Astrocyte (in vitro differentiated cells and primary cell): ENCODE measurements at regions not wholly inside any gene's neighbourhood (a gene's known extent, or its start where the extent isn't known, plus 50 kb on each side); places are given as distances from the start of the nearest gene placed in this dataset.
"Not testable (repeated sequence)": the region's sequence is repeated elsewhere in the genome, so short reads cannot be mapped to it uniquely, and the experiment has no call there.

Experiments used
- DNase-seq: peaks from one replicate; pipeline ENCODE4 v3.0.0-alpha.2; 2010; ENCODE audit warnings: low read depth
- FAIRE-seq: peaks from 2 replicates; lab custom pipeline; 2011; peaks lifted over from hg19 to GRCh38; lab: Jason Lieb, UNC
- H2AFZ ChIP-seq: 2 replicates; pipeline ENCODE4 v1.6.0; 2012; ENCODE audit warnings: low read depth, low read length, inconsistent platforms
- H3K27ac ChIP-seq: 2 replicates; pipeline ENCODE4 v1.5.1; 2011; ENCODE audit warnings: low read depth, low read length, inconsistent platforms
- H3K27me3 ChIP-seq: 2 replicates; pipeline ENCODE4 v1.6.0; 2011; ENCODE audit warnings: low read length, inconsistent platforms; ENCODE audit not compliant: insufficient read depth
- H3K36me3 ChIP-seq: 2 replicates; pipeline ENCODE4 v1.5.1; 2011; ENCODE audit warnings: low read length, inconsistent platforms; ENCODE audit not compliant: insufficient read depth
- H3K4me1 ChIP-seq: 2 replicates; pipeline ENCODE4 v1.5.1; 2011; ENCODE audit warnings: low read length, inconsistent platforms; ENCODE audit not compliant: insufficient read depth
- H3K4me2 ChIP-seq: 2 replicates; pipeline ENCODE4 v1.6.0; 2012; ENCODE audit warnings: low read length, inconsistent platforms
- H3K4me3 ChIP-seq: 2 replicates; pipeline ENCODE4 v1.5.1; 2011; ENCODE audit warnings: low read depth, mild to moderate bottlenecking, low read length, inconsistent platforms; ENCODE audit not compliant: insufficient read depth
- H3K79me2 ChIP-seq: 2 replicates; pipeline ENCODE4 v1.6.0; 2012; ENCODE audit warnings: mild to moderate bottlenecking, low read length, inconsistent platforms; ENCODE audit not compliant: insufficient read depth
- H3K9ac ChIP-seq: 2 replicates; pipeline ENCODE4 v1.6.0; 2012; ENCODE audit warnings: mild to moderate bottlenecking, low read length, inconsistent platforms
- H3K9me3 ChIP-seq: 2 replicates; pipeline ENCODE4 v1.5.1; 2012; ENCODE audit warnings: low read depth, mild to moderate bottlenecking, low read length, inconsistent platforms; ENCODE audit not compliant: insufficient read depth
- H4K20me1 ChIP-seq: 2 replicates; pipeline ENCODE4 v1.6.0; 2012; ENCODE audit warnings: low read length, inconsistent platforms; ENCODE audit not compliant: insufficient read depth
- H3K27ac Mint-ChIP-seq: one replicate; pipeline ENCODE4 v1.8.0; 2021; ENCODE audit warnings: mild to moderate bottlenecking, mixed read lengths; ENCODE audit not compliant: unreplicated experiment
- H3K27me3 Mint-ChIP-seq: one replicate; pipeline ENCODE4 v1.8.0; 2021; ENCODE audit warnings: low read depth, mixed read lengths; ENCODE audit not compliant: unreplicated experiment
- H3K36me3 Mint-ChIP-seq: one replicate; pipeline ENCODE4 v1.8.0; 2021; ENCODE audit warnings: low read depth, mixed read lengths; ENCODE audit not compliant: unreplicated experiment
- H3K4me1 Mint-ChIP-seq: one replicate; pipeline ENCODE4 v1.8.0; 2021; ENCODE audit warnings: low read depth, mixed read lengths; ENCODE audit not compliant: unreplicated experiment
- H3K4me3 Mint-ChIP-seq: one replicate; pipeline ENCODE4 v1.8.0; 2021; ENCODE audit warnings: mild to moderate bottlenecking, moderate library complexity, mixed read lengths; ENCODE audit not compliant: unreplicated experiment
- H3K9me3 Mint-ChIP-seq: one replicate; pipeline ENCODE4 v1.8.0; 2021; ENCODE audit warnings: mild to moderate bottlenecking, mixed read lengths; ENCODE audit not compliant: unreplicated experiment
- CTCF ChIP-seq: IDR thresholded peaks from 2 replicates; pipeline ENCODE4 v1.5.1; 2011; ENCODE audit warnings: low read depth, mild to moderate bottlenecking, inconsistent platforms, low read length, moderate library complexity; ENCODE audit not compliant: insufficient read depth
- EZH2 ChIP-seq: IDR thresholded peaks from 2 replicates; pipeline ENCODE4 v1.6.1; 2012; ENCODE audit warnings: mild to moderate bottlenecking, low read length, inconsistent platforms; ENCODE audit not compliant: insufficient read depth

GRCh38 chr2:176923205-176923604 is 289.4 kb upstream of the HNRNPA3 start:
- H4K20me1 ChIP-seq: no peaks in the 10 kb centered on the region
- Mint-ChIP-seq H3K27ac (no peak overlapping the region), H3K36me3 (no peaks in the 10 kb centered on the region), H3K9me3 (no peaks in the 10 kb centered on the region), H3K4me1 (no peaks in the 10 kb centered on the region), H3K27me3 (no peaks in the 10 kb centered on the region), H3K4me3 (no peak overlapping the region)
- TF ChIP-seq EZH2 (no peak), CTCF (no peak)
- H3K27ac ChIP-seq: no peak overlapping the region
- H2AFZ ChIP-seq: no peak overlapping the region
- H3K4me1 ChIP-seq: no peaks in the 10 kb centered on the region
- H3K4me2 ChIP-seq: no peak overlapping the region
- H3K79me2 ChIP-seq: no peaks in the 10 kb centered on the region
- DNase-seq (no peak), FAIRE-seq (no peak)
- H3K36me3 ChIP-seq: no peaks in the 10 kb centered on the region
- no peaks in the 10 kb centered on the region for H3K9me3 ChIP-seq
- no peak overlapping the region for H3K4me3 ChIP-seq
- H3K9ac ChIP-seq: no peak overlapping the region
- H3K27me3 ChIP-seq: no peaks in the 10 kb centered on the region

DNA sequence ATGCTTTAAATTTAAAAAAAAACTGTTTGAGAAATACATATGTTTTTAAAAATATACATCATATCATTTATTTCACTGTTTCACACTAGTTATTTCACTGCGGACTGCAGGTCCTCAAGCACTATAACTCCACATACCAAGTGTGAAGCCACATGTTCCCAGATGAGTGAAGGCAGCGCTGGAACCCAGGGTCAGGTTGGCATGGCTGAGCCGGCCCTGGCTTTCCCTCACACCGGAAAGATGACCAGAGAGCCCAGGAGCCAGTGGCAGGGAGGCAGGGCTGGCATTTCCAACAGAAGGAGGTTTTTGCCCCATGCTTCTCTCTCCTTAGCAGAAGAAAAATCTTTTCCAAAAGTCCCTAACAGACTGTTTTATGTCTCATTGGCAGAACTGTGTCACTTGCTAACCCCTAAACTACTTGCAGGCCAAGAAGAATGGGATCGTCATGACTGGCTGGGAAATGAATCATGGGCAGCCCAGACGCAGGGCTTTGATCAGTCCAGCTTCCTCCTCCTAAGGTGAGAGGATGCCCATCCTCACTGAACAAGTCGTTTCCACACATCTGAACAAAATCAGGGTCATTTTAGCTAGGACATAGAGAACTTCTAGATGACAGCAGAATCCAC is 287.6 kb upstream of the HNRNPA3 start:
- no peak overlapping the region for H2AFZ ChIP-seq
- no peaks in the 10 kb centered on the region for H3K4me1 ChIP-seq
- no peaks in the 10 kb centered on the region for H3K9me3 ChIP-seq
- DNase-seq (no peak), FAIRE-seq (no peak)
- H4K20me1 ChIP-seq: no peaks in the 10 kb centered on the region
- H3K4me3 Mint-ChIP-seq: no peak overlapping the region
- H3K27me3 Mint-ChIP-seq: no peaks in the 10 kb centered on the region
- TF ChIP-seq CTCF (no peak), EZH2 (no peak)
- no peak overlapping the region for H3K27ac ChIP-seq
- H3K27ac Mint-ChIP-seq: no peak overlapping the region
- no peaks in the 10 kb centered on the region for H3K36me3 ChIP-seq
- no peaks in the 10 kb centered on the region for H3K79me2 ChIP-seq
- no peaks in the 10 kb centered on the region for H3K27me3 ChIP-seq
- H3K4me2 ChIP-seq: no peak overlapping the region
- H3K4me3 ChIP-seq: no peak overlapping the region
- H3K9ac ChIP-seq: no peak overlapping the region
- no peaks in the 10 kb centered on the region for H3K4me1 Mint-ChIP-seq
- H3K36me3 Mint-ChIP-seq: no peaks in the 10 kb centered on the region
- H3K9me3 Mint-ChIP-seq: no peaks in the 10 kb centered on the region

DNA sequence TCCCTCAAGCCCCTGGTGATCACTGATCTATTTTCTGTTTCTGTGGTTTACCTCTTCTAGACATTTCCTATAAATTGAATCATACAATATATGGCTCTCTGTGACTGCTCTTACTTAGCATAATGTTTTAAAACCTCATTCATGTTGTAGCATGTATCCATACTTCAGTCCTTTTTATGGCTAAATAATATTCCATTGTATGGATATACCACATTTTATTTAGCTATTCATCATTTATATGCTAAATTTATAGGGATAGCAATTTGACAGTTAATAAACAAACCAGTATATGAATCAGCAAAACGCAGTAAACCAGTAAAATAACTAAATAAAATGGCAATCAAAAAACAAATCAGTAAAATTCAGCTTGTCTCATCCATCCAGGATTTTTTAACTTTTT is 286.1 kb upstream of the HNRNPA3 start:
- FAIRE-seq: no peak
- no peaks in the 10 kb centered on the region for H3K79me2 ChIP-seq
- H2AFZ ChIP-seq: no peak overlapping the region
- no peaks in the 10 kb centered on the region for H3K4me1 ChIP-seq
- no peak for DNase-seq
- no peak overlapping the region for H3K4me3 ChIP-seq
- H3K9me3 ChIP-seq: no peaks in the 10 kb centered on the region
- no peaks in the 10 kb centered on the region for H3K27me3 ChIP-seq
- Mint-ChIP-seq H3K27me3 (no peaks in the 10 kb centered on the region), H3K4me1 (peaks cover 2% of the 10 kb centered on the region), H3K4me3 (no peak overlapping the region), H3K36me3 (no peaks in the 10 kb centered on the region), H3K9me3 (no peaks in the 10 kb centered on the region), H3K27ac (no peak overlapping the region)
- no peak overlapping the region for H3K4me2 ChIP-seq
- no peak overlapping the region for H3K9ac ChIP-seq
- H4K20me1 ChIP-seq: no peaks in the 10 kb centered on the region
- no peaks in the 10 kb centered on the region for H3K36me3 ChIP-seq
- TF ChIP-seq EZH2 (no peak), CTCF (no peak)
- no peak overlapping the region for H3K27ac ChIP-seq

DNA sequence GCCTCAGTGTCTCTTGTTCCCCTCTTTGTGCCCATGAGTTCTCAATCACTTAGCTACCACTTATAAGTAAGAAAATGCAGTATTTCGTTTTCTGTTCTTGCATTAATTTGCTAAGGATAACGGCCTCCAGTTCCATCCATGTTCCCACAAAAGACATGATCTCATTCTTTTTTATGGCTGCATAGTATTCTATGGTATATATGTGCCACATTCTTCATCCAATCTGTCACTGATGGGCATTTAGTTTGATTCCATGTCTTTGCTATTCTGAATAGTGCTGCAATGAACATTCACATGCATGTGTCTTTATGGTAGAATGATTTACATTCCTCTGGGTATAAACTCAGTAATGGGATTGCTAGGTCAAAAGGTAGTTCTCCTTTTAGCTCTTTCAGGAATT is 283.2 kb upstream of the HNRNPA3 start:
- H3K36me3 Mint-ChIP-seq, FAIRE-seq, H3K4me3 Mint-ChIP-seq, H3K4me1 ChIP-seq, H4K20me1 ChIP-seq, H3K36me3 ChIP-seq, H3K4me3 ChIP-seq, H3K27ac Mint-ChIP-seq, H3K79me2 ChIP-seq, H3K4me2 ChIP-seq, DNase-seq, H3K9me3 Mint-ChIP-seq, H2AFZ ChIP-seq, H3K9ac ChIP-seq, H3K4me1 Mint-ChIP-seq, H3K27me3 ChIP-seq, H3K9me3 ChIP-seq, H3K27ac ChIP-seq, H3K27me3 Mint-ChIP-seq: not testable (repeated sequence)
